Left forelimb (tissue), 1 donor: ENCODE measurements at regions not wholly inside any gene's neighbourhood (a gene's known extent, or its start where the extent isn't known, plus 50 kb on each side); places are given as distances from the start of the nearest gene placed in this dataset.

Experiments used
- DNase-seq: peaks from one replicate; pipeline ENCODE4 v3.0.0-alpha.2; 2018; ENCODE audit warnings: low spot score

GRCh38 chr20:1712634-1713624 lies 55.4 kb upstream of the SIRPG start:
- DNase-seq: no peak

DNA sequence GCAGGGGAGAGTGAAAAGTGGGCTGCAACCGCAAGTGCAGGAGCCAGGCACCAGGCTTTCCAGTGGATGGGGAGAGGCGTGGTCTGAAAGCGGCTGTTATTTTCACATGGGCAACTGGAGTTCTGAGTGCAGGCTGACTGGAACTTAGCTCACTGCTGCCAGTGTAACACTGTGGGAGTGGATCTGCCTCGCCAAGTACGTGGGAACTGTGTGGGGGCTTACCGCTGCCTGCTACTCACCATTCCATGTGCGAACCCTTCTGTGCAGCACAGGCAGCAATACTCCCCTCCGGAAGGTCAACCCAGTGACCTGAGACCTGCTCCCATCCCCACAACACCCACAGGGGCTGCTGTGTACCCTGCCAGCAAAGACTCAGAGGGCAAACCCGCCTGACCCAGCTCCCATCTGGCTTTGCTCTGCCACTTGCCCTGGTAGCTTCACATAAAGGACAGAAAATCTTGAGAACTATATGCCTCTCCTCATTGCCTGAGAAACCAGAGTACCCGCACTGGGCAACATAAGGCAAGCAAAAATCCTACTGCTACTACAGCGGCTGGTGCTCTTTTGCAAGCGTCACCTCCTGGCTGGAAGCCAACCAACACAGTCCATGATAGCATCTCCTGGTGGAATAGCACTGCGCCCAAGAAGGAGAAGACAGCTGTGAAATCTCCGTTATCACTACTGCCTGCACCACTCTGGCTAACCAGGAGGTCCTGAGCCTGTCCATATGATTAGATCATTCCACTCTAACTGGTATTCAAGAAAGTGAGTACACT lies 54.4 kb upstream of the SIRPG start:
- no peak for DNase-seq

GRCh38 chr20:1711266-1711665 lies 53.7 kb upstream of the SIRPG start:
- no peak for DNase-seq

GRCh38 chr20:1710484-1710883 lies 52.9 kb upstream of the SIRPG start:
- DNase-seq: no peak

- no peak for DNase-seq
Observed at GRCh38 chr20:1707588-1708449, 50.2 kb upstream of the SIRPG start.
